GM19395 (cell line): ENCODE measurements at regions not wholly inside any gene's neighbourhood (a gene's known extent, or its start where the extent isn't known, plus 50 kb on each side); places are given as distances from the start of the nearest gene placed in this dataset.

Experiments used
- ATAC-seq: cut with Tn5 transposase; IDR thresholded peaks from one replicate; pipeline ENCODE4 v1.9.1; 2021; ENCODE audit warnings: mild to moderate bottlenecking, moderate library complexity; ENCODE audit not compliant: unreplicated experiment

DNA sequence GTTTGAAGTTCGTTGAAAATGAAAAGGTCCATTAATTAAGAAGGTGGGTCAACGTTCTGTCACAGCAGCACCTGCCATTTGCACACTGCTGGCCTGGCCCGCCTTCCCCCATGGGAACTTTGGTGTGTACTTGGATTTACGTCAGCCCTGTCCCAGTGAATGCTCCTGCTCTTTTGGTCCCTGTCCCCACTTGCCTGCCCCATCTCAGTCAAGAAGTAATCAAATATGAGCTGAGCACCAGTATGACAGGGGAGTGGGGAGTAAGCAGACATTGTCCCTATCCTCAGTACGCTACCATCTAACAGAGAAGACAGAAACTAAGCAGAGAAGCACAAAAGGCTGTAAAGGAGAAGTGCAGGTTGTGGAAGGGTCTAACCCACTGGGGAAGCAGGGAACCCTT is 65.1 kb downstream of the SLC4A3 start:
- ATAC-seq, result no peak

DNA sequence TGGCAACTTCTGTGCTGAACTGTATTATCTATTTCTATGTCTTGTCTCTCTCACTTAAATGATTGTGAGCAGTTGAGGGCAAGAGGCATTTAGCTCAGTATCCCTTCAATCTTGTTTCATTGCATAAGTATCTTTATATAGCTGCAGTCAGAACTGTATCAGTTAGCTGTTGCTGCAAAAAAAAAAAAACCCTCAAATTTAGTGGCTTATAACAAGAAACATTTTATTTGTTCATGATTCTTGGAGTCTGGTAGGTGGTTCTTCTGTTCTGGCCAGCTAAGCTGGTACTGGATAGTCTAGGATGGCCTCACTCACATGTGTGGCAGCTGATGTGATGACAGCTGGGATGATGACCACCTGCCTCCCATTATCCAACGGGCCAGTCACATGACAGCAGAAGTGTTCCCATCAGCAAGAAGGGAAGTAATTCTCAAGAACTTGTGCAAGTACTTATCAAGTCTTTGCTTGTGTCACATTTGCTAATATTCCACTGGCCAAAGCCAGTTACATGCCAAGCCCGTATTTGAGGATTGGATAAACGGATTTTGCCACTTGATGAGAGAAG is 67.8 kb downstream of the SLC4A3 start:
- no peak for ATAC-seq

DNA sequence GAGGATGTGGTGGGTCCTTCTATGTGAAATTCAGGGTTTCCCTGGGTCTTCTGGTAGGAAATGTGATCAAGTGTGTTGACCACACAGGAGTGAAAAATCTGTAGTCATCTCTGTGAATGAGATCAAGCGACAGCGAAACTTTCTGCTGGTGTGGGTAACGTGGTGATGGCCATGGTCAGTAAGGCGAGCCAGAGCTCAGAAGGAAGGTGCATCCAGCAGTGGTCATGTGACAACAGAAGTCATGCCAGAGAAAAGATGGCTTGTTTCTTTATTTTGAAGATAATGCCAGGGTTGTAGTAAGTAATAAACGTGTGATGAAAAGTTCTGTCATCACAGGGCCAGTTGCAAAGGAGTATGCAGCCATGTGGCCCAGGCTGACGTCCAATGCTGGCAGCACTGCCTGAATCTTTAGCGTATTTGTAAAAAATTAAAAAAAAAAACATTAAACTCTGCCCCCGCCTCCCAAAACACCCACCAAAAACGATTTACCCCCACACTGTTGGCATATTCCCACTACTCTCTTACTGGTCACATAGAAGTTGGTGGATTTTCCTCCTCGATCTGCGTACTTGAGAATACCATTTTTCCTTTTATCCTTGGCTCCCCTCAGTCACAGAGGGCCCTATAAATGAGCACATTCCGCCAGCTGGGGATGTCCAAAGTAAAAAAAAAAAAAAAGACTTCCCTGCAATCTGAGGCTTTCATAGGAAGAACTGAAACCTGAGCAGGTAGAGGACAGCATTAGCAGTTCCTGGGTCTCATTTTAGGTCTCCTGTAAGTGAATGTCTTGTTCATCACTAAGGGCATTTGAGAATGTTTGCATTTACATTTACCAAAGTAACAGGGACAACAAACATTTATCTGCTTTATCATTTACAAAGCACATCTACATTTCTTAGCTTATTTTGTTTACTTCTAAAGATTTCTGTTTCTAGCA is 70.6 kb downstream of the SLC4A3 start:
- no peak for ATAC-seq

DNA sequence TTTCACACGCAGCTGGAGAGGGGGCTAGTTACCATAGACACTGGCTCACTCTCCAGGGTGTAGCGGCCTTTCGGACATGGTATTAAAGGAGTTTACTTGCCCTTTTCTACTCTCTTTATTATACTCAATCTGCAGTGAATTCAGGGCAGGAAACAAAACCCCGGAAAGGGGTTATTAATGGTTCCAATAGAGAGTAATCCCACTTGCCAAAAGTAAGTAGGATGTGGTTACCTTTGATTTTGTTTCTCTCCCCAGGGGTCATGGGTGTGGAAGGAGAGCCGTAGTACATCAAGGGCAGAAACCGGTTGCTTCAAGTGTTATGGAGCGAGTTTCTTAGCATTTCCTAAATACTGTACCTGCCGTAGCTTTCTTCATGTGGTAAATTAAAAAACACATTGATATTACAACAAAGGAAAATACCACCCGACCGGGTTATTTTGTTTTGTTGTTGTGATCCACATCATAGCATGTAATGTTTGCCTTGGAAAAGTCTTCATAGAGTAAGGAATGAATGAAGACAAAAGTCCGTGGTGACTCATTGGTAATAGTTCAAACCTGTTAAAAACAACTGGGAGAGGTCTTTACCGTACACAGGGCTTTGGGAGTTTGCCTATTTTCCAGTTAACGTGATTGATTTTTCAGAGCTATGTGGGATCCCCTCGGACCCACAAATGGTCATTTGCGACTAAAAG is 71.5 kb downstream of the SLC4A3 start:
- no peak for ATAC-seq

DNA sequence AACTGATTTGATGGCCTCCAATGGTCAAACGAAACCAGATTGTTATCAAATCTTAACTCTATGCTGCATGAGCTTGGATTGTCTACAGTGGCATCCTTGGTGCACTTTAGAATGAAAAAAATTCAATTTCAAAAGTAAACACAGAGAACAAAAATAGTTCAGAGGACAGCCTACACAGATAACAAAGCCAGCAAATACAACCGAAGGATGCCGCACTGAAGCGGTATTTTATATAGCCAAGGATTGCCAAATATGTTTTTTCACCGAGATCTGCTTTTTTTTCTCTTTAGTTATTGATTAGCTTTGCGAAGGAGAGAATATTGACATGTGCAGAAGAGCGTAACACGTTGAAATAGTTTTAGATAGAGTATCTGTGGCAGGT is 72.0 kb downstream of the SLC4A3 start:
- ATAC-seq, result no peak

DNA sequence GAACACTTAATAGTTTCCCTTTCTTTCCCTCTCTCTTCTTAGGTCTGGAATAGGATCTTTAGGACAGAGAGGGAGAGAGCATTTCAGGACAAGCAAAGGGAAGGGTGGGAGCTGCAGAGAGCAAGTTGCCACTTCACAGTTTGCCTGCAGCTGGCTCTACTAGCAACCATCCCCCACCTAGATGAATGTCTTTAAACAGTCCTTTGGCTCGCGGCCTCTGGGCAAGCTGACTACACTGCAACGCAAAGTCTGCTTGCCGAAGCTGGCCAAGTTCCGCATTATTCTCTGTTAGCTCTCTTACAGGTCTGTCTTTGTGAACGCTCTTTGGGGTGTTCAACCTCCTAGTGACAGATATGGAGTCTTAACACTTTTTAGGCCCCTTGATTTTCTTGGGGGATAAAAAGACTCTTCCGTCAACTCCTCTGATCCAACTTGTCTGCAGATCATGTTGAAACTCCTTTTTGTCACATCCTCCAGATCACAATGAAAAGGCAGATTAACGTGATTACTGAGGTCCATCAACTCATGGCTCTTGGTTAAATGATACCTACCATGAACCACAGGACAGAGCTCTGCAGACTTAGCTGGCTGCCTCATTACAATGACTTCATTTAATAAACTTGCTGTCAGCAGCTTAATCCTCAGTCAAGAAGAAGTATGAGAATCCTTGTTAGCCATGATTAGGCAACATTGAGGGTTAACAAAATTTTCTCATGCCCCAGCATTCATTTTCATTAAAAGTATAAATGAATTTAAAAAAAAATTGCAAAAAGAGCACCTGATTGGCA is 74.6 kb downstream of the SLC4A3 start:
- ATAC-seq, result no peak

DNA sequence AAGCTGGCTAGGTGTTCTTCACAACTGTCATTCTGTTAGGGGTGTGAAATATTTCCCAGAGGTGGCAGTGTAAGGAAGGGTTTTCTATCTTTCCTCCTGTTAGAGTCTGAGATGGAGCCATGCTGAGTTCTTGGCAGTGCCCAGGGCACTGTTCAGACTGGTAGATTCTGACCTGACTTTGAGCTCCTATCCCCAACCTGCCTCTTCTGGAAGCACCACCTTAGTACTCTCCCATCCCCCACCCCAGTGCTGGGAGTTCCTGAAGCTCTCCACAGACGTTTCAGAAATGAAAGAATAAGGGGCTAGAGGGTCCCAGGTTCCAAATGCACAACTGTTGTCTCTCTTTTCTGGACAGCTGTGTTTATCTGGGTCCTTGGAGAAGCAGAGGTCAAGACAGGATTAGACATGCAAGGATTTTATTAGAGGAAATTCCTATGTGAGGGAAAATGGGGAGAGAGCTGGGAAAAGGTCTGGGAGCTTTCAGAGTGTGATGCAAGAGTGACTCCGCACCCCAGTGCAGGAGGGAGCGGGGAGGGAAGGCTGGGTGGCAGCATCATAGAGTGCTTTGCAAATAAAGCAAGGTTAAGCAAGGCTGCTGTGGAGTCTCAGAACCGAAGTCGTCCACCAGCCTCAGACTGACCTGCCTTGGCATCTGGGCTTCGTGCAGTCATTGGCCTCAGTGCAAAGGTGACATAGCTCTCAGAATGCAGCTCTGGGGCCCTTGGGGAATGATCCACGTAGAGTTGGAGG is 75.5 kb downstream of the SLC4A3 start:
- no peak for ATAC-seq

DNA sequence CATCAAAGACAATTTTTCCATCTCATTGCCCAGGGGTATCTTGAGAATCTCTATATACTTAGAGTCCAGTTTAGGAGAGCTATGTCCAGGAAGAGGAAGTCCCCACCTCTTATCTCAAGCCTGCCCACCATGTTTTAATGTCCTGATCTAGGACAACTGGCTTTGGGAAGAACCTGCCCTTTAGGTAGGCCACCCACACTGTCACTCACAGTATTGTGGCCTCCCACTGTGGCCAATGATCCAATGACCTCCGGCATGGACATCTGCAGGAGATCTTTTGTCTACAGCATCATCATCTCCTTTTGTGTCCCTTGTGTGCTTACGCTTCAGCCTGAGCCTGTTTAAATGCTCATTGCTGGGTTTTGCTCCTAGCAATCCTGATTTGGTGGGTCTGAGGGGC is 77.4 kb downstream of the SLC4A3 start:
- ATAC-seq, result no peak

DNA sequence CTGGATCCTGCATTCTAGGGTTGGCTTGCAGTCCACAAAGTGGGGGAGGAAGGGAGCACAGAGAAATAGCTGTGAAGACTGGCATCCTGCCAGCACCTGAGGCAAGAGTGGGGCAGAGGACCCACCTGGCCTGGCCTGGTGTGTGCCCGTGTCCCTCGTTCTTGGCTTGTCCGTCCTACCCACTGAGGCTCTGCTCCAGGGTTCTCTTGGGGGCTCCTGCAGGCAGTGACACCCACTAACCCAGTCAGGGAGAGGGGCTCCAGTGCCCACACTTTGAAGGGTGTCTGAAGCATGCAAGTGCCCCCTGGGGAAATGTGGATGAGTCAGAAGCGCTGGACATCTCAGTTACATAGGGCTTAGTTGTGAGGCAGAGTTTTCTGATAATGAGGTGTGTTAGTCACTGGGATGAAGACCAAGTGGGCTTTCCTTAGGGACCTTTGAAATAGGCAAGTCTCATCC is 79.4 kb downstream of the SLC4A3 start:
- ATAC-seq, result no peak

DNA sequence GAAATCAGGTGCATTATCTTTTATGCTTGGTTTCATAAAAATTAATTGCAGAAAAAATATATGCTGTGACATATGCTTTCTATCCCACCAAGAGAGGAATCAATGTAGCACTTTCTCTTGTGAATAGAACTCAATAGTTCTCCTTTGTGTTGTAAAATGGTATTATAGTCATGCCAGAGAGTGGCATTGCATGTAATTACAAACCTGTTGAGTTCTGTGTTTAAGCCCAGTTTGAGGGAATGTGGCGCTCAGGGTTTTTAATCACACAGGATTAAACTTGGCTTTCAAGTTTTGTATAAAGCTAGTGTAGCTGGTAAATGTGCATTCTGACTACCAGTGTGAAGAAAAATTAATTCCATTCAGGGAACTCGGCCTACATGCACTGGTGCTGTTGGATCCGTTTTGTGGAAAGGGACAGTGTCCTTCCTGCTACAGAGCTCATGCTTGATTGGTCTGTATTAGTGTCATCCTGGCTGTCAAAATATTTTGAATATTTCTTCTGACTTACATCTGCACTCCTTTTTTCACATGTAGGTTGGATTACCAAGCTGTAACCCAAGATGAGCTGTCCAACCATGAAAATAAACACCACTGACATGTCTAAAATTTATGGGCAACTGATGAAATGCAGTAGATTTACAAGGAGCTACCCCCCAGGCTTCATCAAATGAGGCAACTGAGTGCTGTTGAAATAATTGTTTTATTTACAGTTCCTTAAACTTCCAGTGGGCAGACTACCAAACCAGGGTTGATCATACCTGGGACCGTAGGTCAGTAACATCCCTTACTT is 80.3 kb downstream of the SLC4A3 start:
- ATAC-seq, result no peak

DNA sequence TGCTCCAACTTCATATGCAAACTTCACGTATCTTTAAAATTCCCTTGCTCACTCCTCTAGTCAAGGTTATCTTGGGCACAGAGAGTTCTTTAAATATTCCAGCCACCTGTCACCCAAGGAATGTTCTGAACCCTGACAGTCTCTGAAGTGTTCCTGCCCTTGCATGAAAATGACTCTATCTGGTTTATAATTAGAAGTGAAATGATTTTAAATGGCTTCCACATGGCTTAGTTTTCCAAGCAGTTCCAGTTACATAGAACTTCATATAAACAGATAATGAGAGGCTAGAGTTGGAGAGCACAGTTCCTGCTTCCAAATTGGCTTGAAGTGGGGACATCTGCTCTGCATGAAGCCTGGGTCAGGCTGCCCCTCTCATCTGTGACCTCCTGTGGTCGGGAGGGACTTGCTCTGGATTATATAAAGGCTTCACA is 81.9 kb downstream of the SLC4A3 start:
- no peak for ATAC-seq

DNA sequence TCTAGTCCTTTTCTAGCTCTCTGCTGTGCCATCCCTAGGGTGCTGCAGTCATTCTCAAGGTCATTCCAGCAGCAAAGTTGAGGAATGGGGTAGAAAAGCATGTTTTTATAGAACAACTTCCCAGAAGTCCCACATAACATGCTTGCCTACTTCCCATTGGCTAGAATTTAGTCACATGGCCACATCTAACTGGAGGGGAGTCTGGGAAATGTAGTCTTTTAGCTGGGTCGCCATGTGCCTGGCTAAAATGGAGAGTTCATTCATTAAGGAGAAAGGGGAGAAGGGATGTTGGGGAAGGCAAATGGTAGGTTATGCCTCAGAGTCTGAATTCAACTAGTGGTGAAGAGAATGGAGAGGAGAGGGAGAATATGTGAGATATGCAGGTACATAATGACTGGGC is 85.7 kb downstream of the SLC4A3 start:
- ATAC-seq, result peak; percentile 70

DNA sequence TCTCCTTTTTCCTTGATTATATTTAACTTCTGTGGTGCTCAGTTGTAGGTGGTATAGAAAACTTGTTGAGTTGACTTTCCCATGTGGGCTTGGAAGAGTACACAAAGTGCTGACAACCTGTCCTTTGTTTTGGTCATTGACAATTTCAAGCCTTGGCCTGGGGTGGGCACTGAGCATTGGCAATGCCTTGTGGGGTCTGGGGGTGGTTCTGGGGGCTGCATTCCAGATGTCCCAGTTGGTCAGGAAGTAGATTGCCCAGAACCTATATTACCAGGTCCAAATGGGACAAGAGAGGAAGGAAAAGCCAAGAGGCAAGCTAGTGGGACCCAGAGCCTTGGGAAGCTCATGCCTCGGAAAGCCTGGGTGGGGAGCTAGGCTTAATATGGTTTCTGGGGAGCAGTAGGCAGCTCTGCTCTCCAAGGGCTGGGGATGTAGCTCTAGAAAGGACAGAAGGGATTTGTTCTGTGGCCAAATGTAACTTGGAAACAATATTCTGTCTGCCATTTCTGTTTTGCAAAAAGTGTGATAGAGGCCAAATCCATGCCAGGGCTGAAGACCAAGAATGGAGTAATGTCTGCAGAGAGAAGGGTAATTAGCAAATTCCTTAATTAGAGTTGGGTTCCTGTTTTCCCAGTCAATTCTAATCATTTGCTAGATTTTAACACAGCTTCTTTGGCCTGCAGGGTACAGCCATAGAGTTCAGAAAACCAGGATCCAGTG is 87.4 kb downstream of the SLC4A3 start:
- no peak for ATAC-seq

DNA sequence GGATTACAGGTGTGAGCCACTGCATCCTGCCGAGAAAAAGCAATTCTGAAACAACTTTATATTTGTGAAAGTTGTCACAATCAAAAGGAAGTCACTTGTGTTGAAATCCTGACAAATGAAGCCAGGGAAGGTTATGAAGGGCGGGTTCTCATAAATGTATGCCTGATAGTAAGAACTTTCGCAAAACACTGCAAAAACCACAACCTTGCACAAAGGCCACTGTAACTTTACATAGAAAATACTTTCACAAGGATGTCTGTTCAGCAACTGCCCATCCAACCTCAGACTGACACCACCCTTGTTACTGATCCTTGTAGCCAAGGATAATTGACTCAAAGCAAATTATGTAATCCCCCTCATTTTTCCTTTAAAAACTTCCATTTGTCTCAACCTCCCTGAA is 90.6 kb downstream of the SLC4A3 start:
- no peak for ATAC-seq

DNA sequence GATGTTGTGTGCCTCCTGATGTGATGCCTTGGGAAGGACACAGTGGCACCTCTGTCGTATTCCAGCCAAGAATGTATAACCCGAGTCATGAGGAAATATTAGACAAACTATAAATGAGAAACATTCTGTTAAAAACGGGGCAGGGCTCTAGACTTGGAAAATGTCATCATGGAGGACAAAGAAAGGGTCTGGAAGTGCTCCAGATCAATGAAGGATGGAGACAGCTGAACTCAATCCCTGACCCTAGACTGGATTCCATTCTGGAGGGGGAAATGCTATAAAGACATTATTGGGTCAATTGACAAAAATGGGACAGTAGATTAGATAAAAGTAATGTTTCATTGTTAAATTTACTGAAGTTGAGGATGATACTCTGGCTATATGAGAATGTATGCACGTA is 92.1 kb downstream of the SLC4A3 start:
- ATAC-seq, result no peak

DNA sequence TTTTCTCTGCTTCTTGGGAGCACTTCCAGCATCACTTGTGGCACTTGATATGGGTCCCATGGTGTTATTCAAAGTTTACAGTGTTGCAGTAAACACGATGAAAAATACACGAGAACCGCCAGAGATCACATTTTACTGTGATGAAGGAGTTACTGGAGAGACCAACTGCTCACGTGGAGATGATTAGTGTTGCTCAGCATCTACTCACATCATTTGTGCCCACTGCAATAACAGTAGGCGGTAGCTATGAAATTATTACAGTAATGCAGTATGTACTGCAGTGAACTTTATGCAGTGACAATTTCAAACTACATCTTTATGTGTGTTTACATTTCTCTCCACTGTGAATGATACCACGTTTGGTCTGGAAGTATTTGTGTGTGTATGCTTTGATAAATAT is 93.5 kb downstream of the SLC4A3 start:
- ATAC-seq, result no peak

DNA sequence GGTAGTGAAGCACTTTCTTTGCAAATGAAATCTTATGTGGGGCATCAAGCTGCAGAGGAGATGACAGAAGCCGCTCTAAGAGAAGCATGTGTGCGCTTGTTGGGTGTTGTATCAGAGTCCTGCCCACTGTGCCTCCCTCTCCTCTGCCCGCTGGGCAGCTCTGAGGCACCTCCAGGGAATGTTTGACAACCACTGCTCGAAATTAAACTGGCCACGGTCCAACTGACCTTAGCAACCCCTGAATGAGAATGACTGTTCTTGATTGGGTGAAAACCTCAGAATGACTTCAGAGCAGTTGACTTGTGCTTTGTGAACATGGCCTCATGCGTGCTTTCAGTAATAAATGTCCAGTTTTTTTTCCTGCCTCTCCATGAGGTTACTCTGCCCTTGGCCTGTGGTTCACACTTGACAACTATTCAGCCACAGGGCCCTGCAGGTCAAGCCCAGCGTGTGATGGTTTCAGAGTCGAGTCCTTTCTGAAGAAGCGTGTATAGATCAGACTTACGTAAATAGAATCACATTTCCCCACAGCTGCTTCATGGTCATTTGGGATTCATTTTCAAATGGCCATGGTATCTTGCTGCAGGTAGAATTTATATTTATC is 94.9 kb downstream of the SLC4A3 start:
- ATAC-seq, result no peak

DNA sequence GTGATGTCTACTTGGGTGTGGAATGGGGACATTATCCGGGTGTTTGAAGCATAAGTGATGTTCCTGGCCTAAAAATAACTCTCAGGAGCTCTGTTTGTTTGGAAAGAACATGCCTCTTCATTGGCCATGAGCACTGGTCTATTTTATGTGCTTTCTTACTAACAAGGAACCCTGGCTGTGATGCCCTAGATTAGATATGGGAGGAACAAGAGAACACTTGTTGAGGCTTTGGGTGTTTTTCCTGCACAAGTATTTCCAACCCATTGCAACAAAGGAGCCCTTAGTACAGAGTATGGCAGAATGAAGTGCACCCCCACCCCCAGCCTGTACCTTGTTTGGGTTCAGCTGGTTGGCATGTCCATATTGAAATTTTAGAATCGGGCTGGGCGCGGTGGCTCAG is 95.9 kb downstream of the SLC4A3 start:
- no peak for ATAC-seq

DNA sequence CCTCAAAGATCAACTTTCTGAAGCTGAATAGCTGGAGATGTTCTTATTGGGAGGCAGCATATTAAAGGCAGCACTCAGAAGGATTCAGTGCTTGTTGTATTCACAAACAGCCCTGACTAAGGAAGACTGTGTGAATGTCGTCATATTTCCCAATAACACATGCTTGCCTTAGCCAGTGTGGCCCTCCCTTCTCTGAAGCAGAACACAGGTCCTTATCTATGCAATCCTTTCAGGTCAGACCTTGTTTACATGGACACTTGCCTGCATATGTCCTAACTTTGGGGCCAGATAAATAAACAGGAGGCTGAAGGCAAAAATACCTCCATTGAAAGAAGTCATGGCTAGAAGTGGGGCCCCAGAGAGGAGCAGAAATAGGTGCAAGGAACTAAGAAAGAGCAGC is 97.2 kb downstream of the SLC4A3 start:
- ATAC-seq, result no peak
